Fibroblast of mammary gland (primary cell): ENCODE measurements at regions not wholly inside any gene's neighbourhood (a gene's known extent, or its start where the extent isn't known, plus 50 kb on each side); places are given as distances from the start of the nearest gene placed in this dataset.

Experiments used
- DNase-seq: peaks from one replicate; pipeline ENCODE4 v3.0.0-alpha.2; 2010; ENCODE audit warnings: low read depth
- H3K4me3 ChIP-seq: 2 replicates; pipeline ENCODE4 v1.5.1; 2011; ENCODE audit warnings: low read depth, mild to moderate bottlenecking, low read length, moderate library complexity; ENCODE audit not compliant: control insufficient read depth
- CTCF ChIP-seq: conservative IDR thresholded peaks from 2 replicates; pipeline ENCODE4 v1.5.1; 2011; ENCODE audit warnings: low read depth, low read length, inconsistent platforms; ENCODE audit not compliant: control insufficient read depth, insufficient read depth

GRCh38 chr14:99327458-99328250 lies 55.7 kb upstream of the BCL11B start:
- DNase-seq, result no peak
- no peak overlapping the region for H3K4me3 ChIP-seq
- no peak for TF ChIP-seq CTCF

GRCh38 chr14:99327050-99327449 lies 55.1 kb upstream of the BCL11B start:
- no peak overlapping the region for H3K4me3 ChIP-seq
- no peak for TF ChIP-seq CTCF
- no peak for DNase-seq

- no peak for TF ChIP-seq CTCF
- DNase-seq, result no peak
- no peak overlapping the region for H3K4me3 ChIP-seq
Observed at GRCh38 chr14:99326041-99326710, 54.2 kb upstream of the BCL11B start.

- TF ChIP-seq CTCF, result no peak
- no peak overlapping the region for H3K4me3 ChIP-seq
- no peak for DNase-seq
Observed at GRCh38 chr14:99325591-99325990, 53.6 kb upstream of the BCL11B start.

GRCh38 chr14:99325016-99325415 lies 53.0 kb upstream of the BCL11B start:
- H3K4me3 ChIP-seq, result no peak overlapping the region
- DNase-seq, result no peak
- no peak for TF ChIP-seq CTCF

GRCh38 chr14:99324291-99324690 lies 52.3 kb upstream of the BCL11B start:
- DNase-seq, result no peak
- no peak overlapping the region for H3K4me3 ChIP-seq
- no peak for TF ChIP-seq CTCF
